HCT116 (cell line): ENCODE measurements at regions not wholly inside any gene's neighbourhood (a gene's known extent, or its start where the extent isn't known, plus 50 kb on each side); places are given as distances from the start of the nearest gene placed in this dataset.

Experiments used
- CBX3 ChIP-seq: IDR thresholded peaks from 2 replicates; pipeline ENCODE4 v1.6.1; 2012; ENCODE audit warnings: low read depth
- CTCF ChIP-seq, 3 experiments: fragments of 200-600 bp in 1 of 3; sonication (generic) in 1 of 3; IDR thresholded peaks in 2 of 3; conservative IDR thresholded peaks in 1 of 3; 2 replicates each; pipeline ENCODE4 v1.5.1; 2012 to 2017; ENCODE audit warnings: low read depth in 2 of 3, low read length in 2 of 3, antibody characterized with exemption in 1 of 3, borderline replicate concordance in 1 of 3, control low read depth in 1 of 3, mild to moderate bottlenecking in 1 of 3, mixed read lengths in 1 of 3, mixed run types in 1 of 3, moderate library complexity in 1 of 3; ENCODE audit not compliant: insufficient read depth in 1 of 3
- EGR1 ChIP-seq: IDR thresholded peaks from 2 replicates; pipeline ENCODE4 v1.6.1; 2012; ENCODE audit warnings: low read depth
- EZH2 ChIP-seq: fragments of 200-600 bp; sonication (generic); IDR thresholded peaks from 2 replicates; pipeline ENCODE4 v1.6.1; 2017; ENCODE audit warnings: antibody characterized with exemption, mixed run types
- EZH2phosphoT487 ChIP-seq: fragments of 200-600 bp; IDR thresholded peaks from 2 replicates; pipeline ENCODE4 v1.6.1; 2018; ENCODE audit warnings: antibody characterized with exemption, borderline replicate concordance
- FOSL1 ChIP-seq: IDR thresholded peaks from 2 replicates; pipeline ENCODE4 v1.6.1; 2012; ENCODE audit warnings: low read depth
- JUND ChIP-seq: IDR thresholded peaks from 2 replicates; pipeline ENCODE4 v1.6.1; 2012
- MAX ChIP-seq: IDR thresholded peaks from 2 replicates; pipeline ENCODE4 v1.6.1; 2012
- POLR2A ChIP-seq: IDR thresholded peaks from 2 replicates; pipeline ENCODE4 v1.7.0; 2011; ENCODE audit warnings: borderline replicate concordance; ENCODE audit not compliant: insufficient read depth, insufficient read length; ENCODE audit errors: extremely low read depth
- POLR2AphosphoS5 ChIP-seq: IDR thresholded peaks from 2 replicates; pipeline ENCODE4 v1.6.1; 2011; ENCODE audit warnings: mild to moderate bottlenecking, low read depth, low read length, moderate library complexity
- YY1 ChIP-seq: IDR thresholded peaks from 2 replicates; pipeline ENCODE4 v1.6.1; 2011; ENCODE audit warnings: low read length, low read depth, moderate library complexity, mild to moderate bottlenecking; ENCODE audit not compliant: insufficient replicate concordance; ENCODE audit errors: extremely low read depth
- ZFX ChIP-seq: fragments of 450-650 bp; IDR thresholded peaks from 2 replicates; pipeline ENCODE4 v1.6.1; 2017

GRCh38 chr3:104367000-104367399 lies 999.7 kb upstream of the ALCAM start:
- no peak for TF ChIP-seq MAX
- no peak for TF ChIP-seq CTCF (IDR thresholded peaks at IDR 0.05 in 2 of 3, conservative IDR thresholded peaks at IDR 0.05 in 1 of 3; ENCODE audit: borderline replicate concordance in 1 of 3, insufficient read depth in 1 of 3, low read depth in 2 of 3, low read length in 2 of 3)
- no peak for TF ChIP-seq POLR2A
- TF ChIP-seq CBX3 = no peak
- TF ChIP-seq EZH2 = no peak
- no peak for TF ChIP-seq POLR2AphosphoS5
- no peak for TF ChIP-seq JUND
- TF ChIP-seq FOSL1 = no peak
- no peak for TF ChIP-seq EZH2phosphoT487
- TF ChIP-seq YY1 = no peak
- TF ChIP-seq EGR1 = no peak
- TF ChIP-seq ZFX = no peak
